ENCODE measurements at regions not wholly inside any gene's neighbourhood (a gene's known extent, or its start where the extent isn't known, plus 50 kb on each side); places are given as distances from the start of the nearest gene placed in this dataset.

DNA sequence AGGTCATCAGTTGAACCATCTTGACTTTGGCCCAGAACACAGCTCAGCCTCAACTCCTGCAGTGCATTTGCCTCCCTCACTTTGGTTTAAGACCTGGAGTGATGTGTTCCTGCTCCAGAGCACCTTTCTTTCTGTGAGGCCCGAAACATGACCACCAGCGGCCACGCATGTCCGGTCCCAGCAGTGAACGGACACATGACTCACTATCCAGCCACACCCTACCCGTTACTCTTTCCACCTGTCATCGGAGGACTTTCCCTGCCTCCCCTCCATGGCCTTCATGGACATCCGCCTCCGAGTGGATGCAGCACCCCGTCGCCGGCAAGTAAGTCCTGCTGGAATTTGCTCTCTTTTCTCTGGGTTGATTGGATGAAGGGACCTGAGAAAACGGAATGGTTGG, 253.8 kb upstream of the RARB start:
- Histone ChIP-seq H4K20me1 (ENCODE audit: insufficient read depth, low read length) (no peaks in the 10 kb centered on the region), H3K4me3 (ENCODE audit: low read depth, low read length, poor library complexity, severe bottlenecking) (no peak overlapping the region), H3K9me2 (ENCODE audit: insufficient read depth, low read length) (no peaks in the 10 kb centered on the region), H2AFZ (ENCODE audit: low read length) (no peak overlapping the region), H3K79me2 (ENCODE audit: insufficient read depth, low read depth, low read length) (no peaks in the 10 kb centered on the region), H3K4me2 (ENCODE audit: low read length) (no peak overlapping the region), H3K36me3 (ENCODE audit: insufficient read depth, low read length) (no peaks in the 10 kb centered on the region), H3K9me3 (ENCODE audit: low read length) (no peaks in the 10 kb centered on the region), H3K27ac (ENCODE audit: low read depth, low read length, poor library complexity, severe bottlenecking) (no peak overlapping the region), H3K4me1 (ENCODE audit: insufficient read depth, low read length, poor library complexity, severe bottlenecking) (no peaks in the 10 kb centered on the region)
- TF ChIP-seq EZH2phosphoT487 (IDR thresholded peaks at IDR 0.05; ENCODE audit: borderline replicate concordance, low read depth, low read length), result no peak
- TF ChIP-seq, protein P1, sequence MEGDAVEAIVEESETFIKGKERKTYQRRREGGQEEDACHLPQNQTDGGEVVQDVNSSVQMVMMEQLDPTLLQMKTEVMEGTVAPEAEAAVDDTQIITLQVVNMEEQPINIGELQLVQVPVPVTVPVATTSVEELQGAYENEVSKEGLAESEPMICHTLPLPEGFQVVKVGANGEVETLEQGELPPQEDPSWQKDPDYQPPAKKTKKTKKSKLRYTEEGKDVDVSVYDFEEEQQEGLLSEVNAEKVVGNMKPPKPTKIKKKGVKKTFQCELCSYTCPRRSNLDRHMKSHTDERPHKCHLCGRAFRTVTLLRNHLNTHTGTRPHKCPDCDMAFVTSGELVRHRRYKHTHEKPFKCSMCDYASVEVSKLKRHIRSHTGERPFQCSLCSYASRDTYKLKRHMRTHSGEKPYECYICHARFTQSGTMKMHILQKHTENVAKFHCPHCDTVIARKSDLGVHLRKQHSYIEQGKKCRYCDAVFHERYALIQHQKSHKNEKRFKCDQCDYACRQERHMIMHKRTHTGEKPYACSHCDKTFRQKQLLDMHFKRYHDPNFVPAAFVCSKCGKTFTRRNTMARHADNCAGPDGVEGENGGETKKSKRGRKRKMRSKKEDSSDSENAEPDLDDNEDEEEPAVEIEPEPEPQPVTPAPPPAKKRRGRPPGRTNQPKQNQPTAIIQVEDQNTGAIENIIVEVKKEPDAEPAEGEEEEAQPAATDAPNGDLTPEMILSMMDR (conservative IDR thresholded peaks at IDR 0.05; ENCODE audit: low read length), result no peak
- intact Hi-C loops (cut with micrococcal nuclease; ENCODE audit: unreplicated experiment), result no loop called here
- no peak for DNase-seq (ENCODE audit: low spot score)
- POLR2A ChIA-PET, result no interaction called here
- no TSS peak for BruUV-seq (replicated peaks)
- CTCF ChIA-PET (ENCODE audit: unreplicated experiment), result no interaction called here

- BruUV-seq (replicated peaks), result no TSS peak
- Histone ChIP-seq H3K36me3 (ENCODE audit: insufficient read depth, low read length) (no peaks in the 10 kb centered on the region), H2AFZ (ENCODE audit: low read length) (no peak overlapping the region), H3K4me2 (ENCODE audit: low read length) (no peak overlapping the region), H4K20me1 (ENCODE audit: insufficient read depth, low read length) (no peaks in the 10 kb centered on the region), H3K9me2 (ENCODE audit: insufficient read depth, low read length) (no peaks in the 10 kb centered on the region), H3K4me1 (ENCODE audit: insufficient read depth, low read length, poor library complexity, severe bottlenecking) (no peaks in the 10 kb centered on the region), H3K4me3 (ENCODE audit: low read depth, low read length, poor library complexity, severe bottlenecking) (no peak overlapping the region), H3K9me3 (ENCODE audit: low read length) (no peaks in the 10 kb centered on the region), H3K27ac (ENCODE audit: low read depth, low read length, poor library complexity, severe bottlenecking) (no peak overlapping the region), H3K79me2 (ENCODE audit: insufficient read depth, low read depth, low read length) (no peaks in the 10 kb centered on the region)
- CTCF ChIA-PET (ENCODE audit: unreplicated experiment), result no interaction called here
- no peak for TF ChIP-seq EZH2phosphoT487 (IDR thresholded peaks at IDR 0.05; ENCODE audit: borderline replicate concordance, low read depth, low read length)
- TF ChIP-seq, protein P1 (conservative IDR thresholded peaks at IDR 0.05; ENCODE audit: low read length), result no peak
- POLR2A ChIA-PET, result no interaction called here
- intact Hi-C loops (cut with micrococcal nuclease; ENCODE audit: unreplicated experiment), result no loop called here
- DNase-seq (ENCODE audit: low spot score), result no peak
Observed at GRCh38 chr3:25177041-25177440, 251.0 kb upstream of the RARB start.

DNA sequence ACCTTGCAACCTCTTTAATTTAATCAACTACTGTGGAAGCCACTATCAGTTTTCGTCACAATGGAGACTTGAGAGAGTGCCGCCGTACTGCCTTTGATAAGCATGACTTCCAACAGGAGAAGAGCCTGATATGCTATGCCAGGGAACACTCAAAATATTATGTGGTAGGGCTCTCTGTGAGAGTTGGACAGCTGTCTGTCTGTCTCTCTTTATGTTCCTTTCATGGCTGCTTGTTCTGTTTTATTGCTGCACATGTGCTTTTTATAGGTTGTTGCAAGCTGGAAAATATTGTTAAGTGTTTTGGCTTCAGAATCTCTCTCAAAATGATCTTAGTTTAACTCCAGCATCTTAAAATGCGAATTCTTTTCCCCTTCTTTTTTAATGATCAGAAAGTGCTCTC, 249.4 kb upstream of the RARB start:
- Histone ChIP-seq H3K9me2 (ENCODE audit: insufficient read depth, low read length) (no peaks in the 10 kb centered on the region), H3K4me1 (ENCODE audit: insufficient read depth, low read length, poor library complexity, severe bottlenecking) (no peaks in the 10 kb centered on the region), H3K27ac (ENCODE audit: low read depth, low read length, poor library complexity, severe bottlenecking) (no peak overlapping the region), H3K4me2 (ENCODE audit: low read length) (no peak overlapping the region), H3K79me2 (ENCODE audit: insufficient read depth, low read depth, low read length) (no peaks in the 10 kb centered on the region), H3K4me3 (ENCODE audit: low read depth, low read length, poor library complexity, severe bottlenecking) (no peak overlapping the region), H3K36me3 (ENCODE audit: insufficient read depth, low read length) (no peaks in the 10 kb centered on the region), H4K20me1 (ENCODE audit: insufficient read depth, low read length) (no peaks in the 10 kb centered on the region), H2AFZ (ENCODE audit: low read length) (no peak overlapping the region), H3K9me3 (ENCODE audit: low read length) (no peaks in the 10 kb centered on the region)
- intact Hi-C loops (cut with micrococcal nuclease; ENCODE audit: unreplicated experiment), result no loop called here
- ChIA-PET POLR2A (no interaction called here), CTCF (ENCODE audit: unreplicated experiment) (no interaction called here)
- DNase-seq (ENCODE audit: low spot score), result no peak
- BruUV-seq (replicated peaks), result no TSS peak
- TF ChIP-seq EZH2phosphoT487 (IDR thresholded peaks at IDR 0.05; ENCODE audit: borderline replicate concordance, low read depth, low read length), result no peak
- TF ChIP-seq, protein P1 (conservative IDR thresholded peaks at IDR 0.05; ENCODE audit: low read length), result no peak

Data from OCI-LY7 (cell line).